ENCODE measurements at regions not wholly inside any gene's neighbourhood (a gene's known extent, or its start where the extent isn't known, plus 50 kb on each side); places are given as distances from the start of the nearest gene placed in this dataset.
"Not testable (repeated sequence)": the region's sequence is repeated elsewhere in the genome, so short reads cannot be mapped to it uniquely, and the experiment has no call there.

DNA sequence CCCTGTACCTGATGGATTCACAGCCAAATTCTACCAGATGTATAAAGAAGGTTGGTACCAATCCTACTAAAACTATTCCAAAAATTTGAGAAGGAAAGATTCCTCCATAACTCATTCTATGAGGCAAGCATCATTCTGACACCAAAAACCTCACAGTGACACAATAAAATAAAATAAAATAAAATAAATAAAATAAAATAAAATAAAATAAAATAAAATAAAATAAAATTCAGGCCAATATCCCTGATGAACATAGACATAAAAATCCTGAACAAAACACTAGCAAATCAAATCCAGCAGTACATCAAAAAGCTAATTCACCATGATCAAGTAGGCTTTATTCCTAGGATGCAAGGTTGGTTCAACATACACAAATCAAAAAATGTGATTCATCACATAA lies 108.1 kb downstream of the PROX1 start:
- not testable (repeated sequence) for H3K4me1 ChIP-seq (ENCODE audit: insufficient read depth, poor library complexity, severe bottlenecking); H3K27me3 ChIP-seq (ENCODE audit: insufficient read depth, poor library complexity, severe bottlenecking); H3K36me3 ChIP-seq (ENCODE audit: low read depth); DNase-seq (ENCODE audit: low spot score); ATAC-seq (ENCODE audit: low read depth); H3K9me3 ChIP-seq (ENCODE audit: severe bottlenecking); H3K27ac ChIP-seq (ENCODE audit: poor library complexity, severe bottlenecking); H3K4me3 ChIP-seq (ENCODE audit: severe bottlenecking)

GRCh38 chr1:214101246-214101645 lies 113.5 kb downstream of the PROX1 start:
- TF ChIP-seq, protein P1, sequence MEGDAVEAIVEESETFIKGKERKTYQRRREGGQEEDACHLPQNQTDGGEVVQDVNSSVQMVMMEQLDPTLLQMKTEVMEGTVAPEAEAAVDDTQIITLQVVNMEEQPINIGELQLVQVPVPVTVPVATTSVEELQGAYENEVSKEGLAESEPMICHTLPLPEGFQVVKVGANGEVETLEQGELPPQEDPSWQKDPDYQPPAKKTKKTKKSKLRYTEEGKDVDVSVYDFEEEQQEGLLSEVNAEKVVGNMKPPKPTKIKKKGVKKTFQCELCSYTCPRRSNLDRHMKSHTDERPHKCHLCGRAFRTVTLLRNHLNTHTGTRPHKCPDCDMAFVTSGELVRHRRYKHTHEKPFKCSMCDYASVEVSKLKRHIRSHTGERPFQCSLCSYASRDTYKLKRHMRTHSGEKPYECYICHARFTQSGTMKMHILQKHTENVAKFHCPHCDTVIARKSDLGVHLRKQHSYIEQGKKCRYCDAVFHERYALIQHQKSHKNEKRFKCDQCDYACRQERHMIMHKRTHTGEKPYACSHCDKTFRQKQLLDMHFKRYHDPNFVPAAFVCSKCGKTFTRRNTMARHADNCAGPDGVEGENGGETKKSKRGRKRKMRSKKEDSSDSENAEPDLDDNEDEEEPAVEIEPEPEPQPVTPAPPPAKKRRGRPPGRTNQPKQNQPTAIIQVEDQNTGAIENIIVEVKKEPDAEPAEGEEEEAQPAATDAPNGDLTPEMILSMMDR (IDR thresholded peaks at IDR 0.05; ENCODE audit: poor library complexity, severe bottlenecking), result no peak

DNA sequence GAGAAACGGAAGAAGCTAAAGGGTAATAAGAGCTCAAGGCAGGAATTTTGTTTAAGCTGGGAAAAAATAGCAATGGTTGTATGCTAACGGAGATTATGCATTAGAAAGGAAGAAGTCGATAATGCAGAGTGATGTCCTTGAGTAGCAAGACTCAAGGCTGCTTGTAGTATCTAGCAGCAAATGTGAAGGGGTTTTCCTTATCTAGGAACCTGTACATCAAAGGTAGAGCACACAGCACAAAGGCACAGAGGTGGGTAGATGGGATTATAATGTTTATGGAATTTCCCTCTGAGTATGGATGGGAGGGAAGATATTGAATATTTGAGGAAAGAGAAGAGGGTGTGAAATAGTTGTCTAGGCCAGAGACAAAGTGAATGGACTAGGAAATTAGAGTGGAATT lies 114.1 kb downstream of the PROX1 start:
- H3K27me3 ChIP-seq (ENCODE audit: insufficient read depth, poor library complexity, severe bottlenecking), result no peaks in the 10 kb centered on the region
- no peak overlapping the region for H3K27ac ChIP-seq (ENCODE audit: poor library complexity, severe bottlenecking)
- H3K4me3 ChIP-seq (ENCODE audit: severe bottlenecking), result no peak overlapping the region
- no peaks in the 10 kb centered on the region for H3K36me3 ChIP-seq (ENCODE audit: low read depth)
- TF ChIP-seq, protein P1 (IDR thresholded peaks at IDR 0.05; ENCODE audit: poor library complexity, severe bottlenecking), result no peak
- ATAC-seq (ENCODE audit: low read depth) (no peak), DNase-seq (ENCODE audit: low spot score) (no peak)
- H3K4me1 ChIP-seq (ENCODE audit: insufficient read depth, poor library complexity, severe bottlenecking), result no peaks in the 10 kb centered on the region
- no peaks in the 10 kb centered on the region for H3K9me3 ChIP-seq (ENCODE audit: severe bottlenecking)

More at GRCh38 chr1:214101246-214101645, 113.5 kb downstream of the PROX1 start:
- Histone ChIP-seq H3K4me1 (ENCODE audit: insufficient read depth, poor library complexity, severe bottlenecking) (no peaks in the 10 kb centered on the region), H3K36me3 (ENCODE audit: low read depth) (no peaks in the 10 kb centered on the region), H3K9me3 (ENCODE audit: severe bottlenecking) (no peaks in the 10 kb centered on the region), H3K27me3 (ENCODE audit: insufficient read depth, poor library complexity, severe bottlenecking) (no peaks in the 10 kb centered on the region), H3K27ac (ENCODE audit: poor library complexity, severe bottlenecking) (no peak overlapping the region), H3K4me3 (ENCODE audit: severe bottlenecking) (no peak overlapping the region)
- ATAC-seq (ENCODE audit: low read depth) (no peak), DNase-seq (ENCODE audit: low spot score) (no peak)

- TF ChIP-seq, protein P1 (IDR thresholded peaks at IDR 0.05; ENCODE audit: poor library complexity, severe bottlenecking), result no peak
- ATAC-seq (ENCODE audit: low read depth) (peak; percentile 85), DNase-seq (ENCODE audit: low spot score) (no peak)
- H3K4me3 ChIP-seq (ENCODE audit: severe bottlenecking), result no peak overlapping the region
- no peaks in the 10 kb centered on the region for H3K4me1 ChIP-seq (ENCODE audit: insufficient read depth, poor library complexity, severe bottlenecking)
- H3K27ac ChIP-seq (ENCODE audit: poor library complexity, severe bottlenecking), result no peak overlapping the region
- no peaks in the 10 kb centered on the region for H3K36me3 ChIP-seq (ENCODE audit: low read depth)
- no peaks in the 10 kb centered on the region for H3K9me3 ChIP-seq (ENCODE audit: severe bottlenecking)
- no peaks in the 10 kb centered on the region for H3K27me3 ChIP-seq (ENCODE audit: insufficient read depth, poor library complexity, severe bottlenecking)
These were observed 115.1 kb downstream of the PROX1 start for GRCh38 chr1:214102907-214103306.

GRCh38 chr1:214103778-214104177 lies 116.0 kb downstream of the PROX1 start:
- H3K27me3 ChIP-seq (ENCODE audit: insufficient read depth, poor library complexity, severe bottlenecking), result no peaks in the 10 kb centered on the region
- no peaks in the 10 kb centered on the region for H3K9me3 ChIP-seq (ENCODE audit: severe bottlenecking)
- H3K4me3 ChIP-seq (ENCODE audit: severe bottlenecking), result no peak overlapping the region
- TF ChIP-seq, protein P1 (IDR thresholded peaks at IDR 0.05; ENCODE audit: poor library complexity, severe bottlenecking), result no peak
- no peaks in the 10 kb centered on the region for H3K4me1 ChIP-seq (ENCODE audit: insufficient read depth, poor library complexity, severe bottlenecking)
- no peaks in the 10 kb centered on the region for H3K36me3 ChIP-seq (ENCODE audit: low read depth)
- no peak for DNase-seq (ENCODE audit: low spot score)
- H3K27ac ChIP-seq (ENCODE audit: poor library complexity, severe bottlenecking), result no peak overlapping the region
- ATAC-seq (ENCODE audit: low read depth), result no peak
